HFF-Myc (cell line): ENCODE measurements at regions not wholly inside any gene's neighbourhood (a gene's known extent, or its start where the extent isn't known, plus 50 kb on each side); places are given as distances from the start of the nearest gene placed in this dataset.

ENCODE experiments used
- DNase-seq: peaks from one replicate; pipeline ENCODE4 v3.0.0-alpha.2; 2011; ENCODE audit warnings: low read depth; ENCODE audit errors: extremely low read depth
- H3K4me3 ChIP-seq: replicated peaks from 2 replicates; pipeline ENCODE4 v1.5.1; 2011; ENCODE audit warnings: low read depth, mild to moderate bottlenecking, control low read depth, low read length
- TF ChIP-seq, protein P1 (sequence below): IDR thresholded peaks from 2 replicates; pipeline ENCODE4 v1.5.1; 2012; ENCODE audit warnings: mild to moderate bottlenecking, low read depth, low read length, control low read depth; ENCODE audit errors: missing control alignments

DNA sequence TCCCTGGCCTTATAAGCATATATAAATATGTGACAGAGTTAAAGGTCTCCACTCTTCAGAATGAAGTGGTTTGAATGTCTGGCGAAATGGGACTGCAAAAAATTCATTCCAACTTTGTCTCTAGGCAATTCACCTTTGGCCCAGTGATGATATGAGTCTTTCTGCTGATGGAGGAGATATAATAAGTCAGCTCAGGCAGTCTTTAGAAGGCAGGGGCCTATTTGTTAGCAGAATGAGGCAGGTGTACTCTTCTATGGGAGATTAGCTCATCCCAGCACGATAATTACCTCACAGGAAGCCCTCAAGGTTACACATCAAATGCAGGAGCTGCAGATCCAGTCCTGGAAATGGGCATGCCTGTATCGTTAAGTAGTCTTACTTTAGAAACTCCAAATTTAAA lies 300.5 kb downstream of the NR2F1-AS1 start:
- TF ChIP-seq, protein P1, sequence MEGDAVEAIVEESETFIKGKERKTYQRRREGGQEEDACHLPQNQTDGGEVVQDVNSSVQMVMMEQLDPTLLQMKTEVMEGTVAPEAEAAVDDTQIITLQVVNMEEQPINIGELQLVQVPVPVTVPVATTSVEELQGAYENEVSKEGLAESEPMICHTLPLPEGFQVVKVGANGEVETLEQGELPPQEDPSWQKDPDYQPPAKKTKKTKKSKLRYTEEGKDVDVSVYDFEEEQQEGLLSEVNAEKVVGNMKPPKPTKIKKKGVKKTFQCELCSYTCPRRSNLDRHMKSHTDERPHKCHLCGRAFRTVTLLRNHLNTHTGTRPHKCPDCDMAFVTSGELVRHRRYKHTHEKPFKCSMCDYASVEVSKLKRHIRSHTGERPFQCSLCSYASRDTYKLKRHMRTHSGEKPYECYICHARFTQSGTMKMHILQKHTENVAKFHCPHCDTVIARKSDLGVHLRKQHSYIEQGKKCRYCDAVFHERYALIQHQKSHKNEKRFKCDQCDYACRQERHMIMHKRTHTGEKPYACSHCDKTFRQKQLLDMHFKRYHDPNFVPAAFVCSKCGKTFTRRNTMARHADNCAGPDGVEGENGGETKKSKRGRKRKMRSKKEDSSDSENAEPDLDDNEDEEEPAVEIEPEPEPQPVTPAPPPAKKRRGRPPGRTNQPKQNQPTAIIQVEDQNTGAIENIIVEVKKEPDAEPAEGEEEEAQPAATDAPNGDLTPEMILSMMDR, result no peak
- no peak for DNase-seq
- no peak overlapping the region for H3K4me3 ChIP-seq

DNA sequence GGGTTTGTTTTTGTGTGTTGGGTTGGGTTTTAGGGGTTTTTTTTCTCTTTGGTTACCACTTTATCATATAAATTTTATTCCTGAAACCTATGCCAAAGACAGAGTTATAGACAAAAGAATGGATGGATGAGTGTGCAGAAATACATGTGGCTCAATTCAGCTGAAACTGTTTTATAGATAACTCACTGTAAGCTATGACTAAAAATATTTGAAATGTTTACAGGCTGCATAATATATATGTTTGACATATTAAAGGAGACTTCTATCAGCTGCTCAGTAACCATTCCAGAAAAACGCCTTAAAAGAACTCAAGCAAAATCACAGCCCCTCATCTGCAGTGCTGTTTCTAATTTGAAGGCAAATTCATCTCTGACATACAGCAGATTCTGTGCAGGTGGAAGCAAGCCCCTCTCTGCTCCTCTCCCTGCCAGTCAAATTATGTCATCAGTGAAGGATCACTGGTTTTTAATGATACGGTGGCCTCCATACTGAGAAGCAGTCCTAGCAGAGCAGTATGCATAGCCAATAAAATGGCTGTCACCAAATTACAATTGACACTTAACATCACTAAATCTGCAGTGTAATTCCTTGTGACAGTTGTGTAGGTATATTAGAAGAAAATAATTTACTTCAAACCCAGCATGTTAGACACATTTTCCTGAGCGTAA lies 301.6 kb downstream of the NR2F1-AS1 start:
- no peak overlapping the region for H3K4me3 ChIP-seq
- DNase-seq, result no peak
- TF ChIP-seq, protein P1, result no peak

DNA sequence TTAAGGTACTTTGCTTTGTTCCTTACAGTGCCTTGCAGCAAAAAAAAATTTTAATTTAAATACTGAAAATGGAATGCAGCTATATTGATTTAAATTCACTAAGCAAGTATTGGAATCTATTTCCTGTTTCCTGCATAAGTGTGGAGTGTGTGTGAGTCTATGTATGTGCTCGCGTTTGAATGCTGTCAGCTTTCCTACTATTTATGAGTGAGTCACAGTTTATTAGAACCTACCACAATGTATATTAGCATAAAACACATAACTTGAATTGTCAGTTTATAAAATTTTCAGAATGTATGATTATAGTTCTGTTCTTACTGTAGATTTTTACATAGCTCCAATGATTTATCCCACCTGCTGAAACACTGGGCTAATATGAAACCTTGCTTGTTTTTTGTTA lies 302.1 kb downstream of the NR2F1-AS1 start:
- DNase-seq, result no peak

DNA sequence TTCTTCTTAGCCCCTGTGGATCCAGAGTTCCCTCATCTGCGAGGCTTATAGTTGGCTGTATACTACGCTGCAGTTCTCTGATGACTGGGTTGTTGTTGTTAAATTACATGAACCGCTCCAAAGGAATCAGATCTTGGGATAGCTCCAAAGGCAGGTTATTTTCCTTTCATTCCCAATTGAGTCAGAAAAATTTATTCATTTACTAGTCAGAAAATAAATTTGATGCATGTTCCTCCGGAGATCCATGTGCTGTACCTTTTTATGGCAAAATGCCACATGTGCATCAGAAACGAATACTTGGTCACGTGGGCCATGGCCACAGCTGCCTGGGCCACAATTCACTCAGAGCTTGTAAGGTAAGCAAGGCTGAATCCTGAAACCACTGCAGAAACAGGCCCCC lies 304.0 kb downstream of the NR2F1-AS1 start:
- TF ChIP-seq, protein P1, result no peak
- no peak overlapping the region for H3K4me3 ChIP-seq
- DNase-seq, result no peak

More for the DNA sequence above, 302.1 kb downstream of the NR2F1-AS1 start:
- TF ChIP-seq, protein P1, result no peak
- no peak overlapping the region for H3K4me3 ChIP-seq

DNA sequence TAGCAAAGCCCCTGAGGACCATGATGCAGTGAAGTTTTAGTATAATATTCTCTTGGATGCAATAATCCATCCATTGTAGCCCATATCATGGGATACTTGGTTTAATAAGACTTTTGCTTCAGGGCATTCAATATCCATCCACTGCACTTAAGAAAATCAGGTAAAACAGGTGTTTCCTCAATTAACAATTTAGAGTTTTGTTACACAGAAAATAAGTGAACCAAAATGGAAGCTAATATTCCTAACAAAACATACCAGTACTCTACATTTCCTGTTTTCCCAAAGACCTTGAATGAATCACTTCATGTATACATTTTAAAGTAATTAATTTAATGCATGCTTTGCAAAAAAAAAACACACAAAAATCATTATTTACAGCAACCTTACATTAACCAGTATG lies 305.6 kb downstream of the NR2F1-AS1 start:
- TF ChIP-seq, protein P1, result no peak
- no peak overlapping the region for H3K4me3 ChIP-seq
- no peak for DNase-seq

DNA sequence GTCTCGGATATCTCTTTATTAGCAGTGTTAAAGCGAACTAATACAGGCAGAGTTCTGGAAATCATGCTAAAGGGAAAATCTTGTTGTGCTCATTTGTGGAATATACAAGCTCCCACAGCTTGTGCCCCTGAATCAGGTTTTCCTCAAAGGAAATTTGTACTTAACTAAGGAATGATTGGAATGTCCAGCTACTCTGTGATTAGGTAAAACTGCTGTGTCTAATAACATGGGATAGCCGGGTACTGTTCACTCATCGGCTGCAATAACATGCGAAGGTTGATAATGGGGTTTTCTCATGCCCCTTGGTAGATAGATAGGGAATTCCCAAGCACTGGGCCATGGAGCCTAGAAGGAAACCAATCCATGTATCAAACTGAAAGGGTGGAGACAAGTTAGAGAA lies 306.7 kb downstream of the NR2F1-AS1 start:
- H3K4me3 ChIP-seq, result no peak overlapping the region
- no peak for DNase-seq
- TF ChIP-seq, protein P1, result no peak

DNA sequence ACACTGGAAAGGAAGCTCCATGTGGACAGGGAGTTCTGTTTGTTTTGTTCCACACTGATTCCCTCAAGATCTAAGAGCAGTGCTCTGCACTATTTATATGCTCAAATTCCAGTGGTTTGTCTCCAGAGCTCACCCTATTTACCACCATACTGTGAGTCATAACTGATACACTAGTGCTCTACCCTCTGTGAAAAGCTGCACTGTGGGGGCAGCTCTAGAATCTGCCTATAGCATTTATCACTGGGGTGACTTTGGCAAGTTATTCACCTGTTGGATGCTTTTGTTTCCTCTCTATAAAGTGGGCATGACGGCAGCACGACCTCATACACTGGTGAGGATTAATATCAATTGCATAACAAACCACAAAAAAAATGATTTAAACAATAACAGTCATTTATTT lies 307.8 kb downstream of the NR2F1-AS1 start:
- DNase-seq, result no peak
- TF ChIP-seq, protein P1, result no peak
- no peak overlapping the region for H3K4me3 ChIP-seq
